Skeletal muscle satellite cell (primary cell): ENCODE measurements at regions not wholly inside any gene's neighbourhood (a gene's known extent, or its start where the extent isn't known, plus 50 kb on each side); places are given as distances from the start of the nearest gene placed in this dataset.

Experiments used
- H3K27me3 ChIP-seq: 2 replicates; pipeline ENCODE4 v1.7.0; 2013; ENCODE audit warnings: low read length; ENCODE audit not compliant: control insufficient read depth, insufficient read depth
- H3K36me3 ChIP-seq: 2 replicates; pipeline ENCODE4 v1.7.0; 2013; ENCODE audit warnings: mild to moderate bottlenecking, control low read depth, low read length; ENCODE audit not compliant: insufficient read depth
- H3K4me1 ChIP-seq: 2 replicates; pipeline ENCODE4 v1.7.0; 2013; ENCODE audit warnings: low read length; ENCODE audit not compliant: control insufficient read depth, insufficient read depth
- H3K4me2 ChIP-seq: 2 replicates; pipeline ENCODE4 v1.7.0; 2013; ENCODE audit warnings: mild to moderate bottlenecking, low read length
- H3K4me3 ChIP-seq: 2 replicates; pipeline ENCODE4 v1.7.0; 2013; ENCODE audit warnings: low read length
- H3K9ac ChIP-seq: 2 replicates; pipeline ENCODE4 v1.7.0; 2013; ENCODE audit warnings: mild to moderate bottlenecking, low read depth, low read length, moderate library complexity
- H3K9me3 ChIP-seq: replicated peaks from 2 replicates; pipeline ENCODE4 v1.7.0; 2013; ENCODE audit warnings: mild to moderate bottlenecking, control low read depth, low read length

- Histone ChIP-seq H3K4me1 (no peaks in the 10 kb centered on the region), H3K9ac (no peak overlapping the region), H3K4me2 (no peak overlapping the region), H3K4me3 (no peak overlapping the region), H3K36me3 (no peaks in the 10 kb centered on the region), H3K27me3 (peaks cover 5% of the 10 kb centered on the region), H3K9me3 (no peaks in the 10 kb centered on the region)
These were observed 60.0 kb upstream of the BRD7 start for GRCh38 chr16:50428742-50429141.

GRCh38 chr16:50428116-50428515, 59.3 kb upstream of the BRD7 start:
- Histone ChIP-seq H3K27me3 (peaks cover 9% of the 10 kb centered on the region), H3K36me3 (no peaks in the 10 kb centered on the region), H3K9me3 (no peaks in the 10 kb centered on the region), H3K4me1 (no peaks in the 10 kb centered on the region), H3K9ac (no peak overlapping the region), H3K4me3 (no peak overlapping the region), H3K4me2 (no peak overlapping the region)

DNA sequence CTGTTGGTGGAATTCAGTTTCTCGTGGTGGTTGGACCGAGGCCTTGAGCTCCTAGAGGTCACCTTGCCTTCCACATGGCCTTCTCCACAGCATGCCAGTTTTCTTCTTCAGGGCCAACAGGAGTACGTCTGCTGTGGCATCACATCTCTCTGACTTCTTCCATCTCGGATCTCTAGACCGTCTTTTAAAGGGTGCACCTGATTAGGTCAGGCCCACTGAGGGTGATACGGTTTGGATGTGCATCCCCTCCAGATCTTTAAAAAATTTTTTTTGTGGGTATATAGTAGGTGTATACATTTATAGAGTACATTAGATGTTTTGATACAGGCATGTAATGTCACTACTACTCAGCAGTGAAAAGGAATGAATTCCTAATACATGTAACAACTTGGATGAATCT, 58.3 kb upstream of the BRD7 start:
- H3K9me3 ChIP-seq = no peaks in the 10 kb centered on the region
- no peak overlapping the region for H3K4me3 ChIP-seq
- no peak overlapping the region for H3K9ac ChIP-seq
- no peaks in the 10 kb centered on the region for H3K4me1 ChIP-seq
- H3K27me3 ChIP-seq = peaks cover 13% of the 10 kb centered on the region
- H3K4me2 ChIP-seq = no peak overlapping the region
- H3K36me3 ChIP-seq = no peaks in the 10 kb centered on the region

DNA sequence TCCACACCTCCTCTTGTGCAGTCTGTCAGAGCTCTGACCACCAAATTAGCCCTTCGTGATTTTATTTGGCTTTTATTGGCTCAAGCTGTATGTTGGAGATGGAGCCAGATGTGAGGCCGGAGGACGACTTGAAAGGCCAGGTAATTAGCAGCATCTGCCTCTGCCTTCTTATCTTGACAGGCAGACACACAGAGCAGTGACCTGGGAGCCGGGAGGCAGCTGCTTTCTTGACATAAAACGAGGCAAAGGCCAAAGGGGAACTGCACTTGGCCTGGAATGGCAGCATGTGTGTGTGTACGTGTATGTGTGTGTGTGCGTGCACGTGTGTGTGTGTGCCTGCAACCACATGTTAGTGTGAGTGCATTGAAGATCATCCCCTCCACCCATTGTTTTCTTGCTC, 56.9 kb upstream of the BRD7 start:
- Histone ChIP-seq H3K27me3 (peaks cover 16% of the 10 kb centered on the region), H3K4me3 (no peak overlapping the region), H3K36me3 (no peaks in the 10 kb centered on the region), H3K4me2 (no peak overlapping the region), H3K4me1 (no peaks in the 10 kb centered on the region), H3K9me3 (no peaks in the 10 kb centered on the region), H3K9ac (no peak overlapping the region)

- H3K4me1 ChIP-seq = no peaks in the 10 kb centered on the region
- no peaks in the 10 kb centered on the region for H3K9me3 ChIP-seq
- H3K27me3 ChIP-seq = peaks cover 16% of the 10 kb centered on the region
- no peak overlapping the region for H3K4me3 ChIP-seq
- no peak overlapping the region for H3K9ac ChIP-seq
- no peaks in the 10 kb centered on the region for H3K36me3 ChIP-seq
- H3K4me2 ChIP-seq = no peak overlapping the region
These were observed 56.3 kb upstream of the BRD7 start for GRCh38 chr16:50425044-50425443.

- Histone ChIP-seq H3K36me3 (no peaks in the 10 kb centered on the region), H3K9me3 (no peaks in the 10 kb centered on the region), H3K4me2 (no peak overlapping the region), H3K4me1 (no peaks in the 10 kb centered on the region), H3K9ac (no peak overlapping the region), H3K4me3 (no peak overlapping the region), H3K27me3 (peaks cover 16% of the 10 kb centered on the region)
These were observed 54.1 kb upstream of the BRD7 start for GRCh38 chr16:50422926-50423325.

GRCh38 chr16:50419116-50419515, 50.3 kb upstream of the BRD7 start:
- Histone ChIP-seq H3K4me1 (no peaks in the 10 kb centered on the region), H3K36me3 (no peaks in the 10 kb centered on the region), H3K27me3 (peaks cover 16% of the 10 kb centered on the region), H3K4me2 (no peak overlapping the region), H3K9me3 (no peaks in the 10 kb centered on the region), H3K9ac (no peak overlapping the region), H3K4me3 (no peak overlapping the region)
